OCI-LY3 (cell line): ENCODE measurements at regions not wholly inside any gene's neighbourhood (a gene's known extent, or its start where the extent isn't known, plus 50 kb on each side); places are given as distances from the start of the nearest gene placed in this dataset.

Experiments
- H2AFZ ChIP-seq: fragments of 200-600, 300-600 bp; shearing (Covaris generic); 2 replicates; pipeline ENCODE4 v1.6.0; 2014; ENCODE audit warnings: antibody characterized with exemption, low read depth, low read length
- H3K27ac ChIP-seq: fragments of 200-600, 300-600 bp; sonication (generic); 2 replicates; pipeline ENCODE4 v1.5.1; 2014; ENCODE audit warnings: mild to moderate bottlenecking, low read length, moderate library complexity, mixed read lengths
- H3K27me3 ChIP-seq: fragments of 200-600, 300-600 bp; sonication (generic); 2 replicates; pipeline ENCODE4 v1.6.1; 2014; ENCODE audit warnings: low read depth, low read length, mixed read lengths
- H3K36me3 ChIP-seq: fragments of 200-600, 300-600 bp; sonication (generic); replicated peaks from 2 replicates; pipeline ENCODE3; 2014; ENCODE audit warnings: low read depth, low read length, mixed read lengths
- H3K4me1 ChIP-seq: fragments of 300-600, 200-600 bp; sonication (generic); 2 replicates; pipeline ENCODE4 v1.6.1; 2014; ENCODE audit warnings: low read length, mixed read lengths
- H3K4me2 ChIP-seq: fragments of 200-600, 300-600 bp; sonication (generic); 2 replicates; pipeline ENCODE4 v1.6.1; 2014; ENCODE audit warnings: low read length, mixed read lengths
- H3K4me3 ChIP-seq: fragments of 300-600, 200-600 bp; sonication (generic); 2 replicates; pipeline ENCODE4 v1.5.1; 2014; ENCODE audit warnings: antibody characterized with exemption, mild to moderate bottlenecking, low read length, moderate library complexity
- H3K79me2 ChIP-seq: fragments of 300-600, 200-600 bp; shearing (Covaris generic); 2 replicates; pipeline ENCODE4 v1.6.1; 2014; ENCODE audit warnings: mild to moderate bottlenecking, low read length, mixed read lengths
- H3K9ac ChIP-seq: fragments of 300-600, 200-600 bp; shearing (Covaris generic); 2 replicates; pipeline ENCODE4 v1.6.0; 2014; ENCODE audit warnings: mild to moderate bottlenecking, low read length, moderate library complexity
- H3K9me3 ChIP-seq: fragments of 200-600, 300-600 bp; shearing (Covaris generic); 2 replicates; pipeline ENCODE4 v1.6.1; 2014; ENCODE audit warnings: low read length, mixed read lengths; ENCODE audit not compliant: insufficient read depth
- H4K20me1 ChIP-seq: fragments of 200-600, 300-600 bp; sonication (generic); 2 replicates; pipeline ENCODE4 v1.6.1; 2016; ENCODE audit warnings: low read length, mixed read lengths; ENCODE audit not compliant: insufficient read depth
- CTCF ChIP-seq: fragments of 200-600, 300-600 bp; sonication (generic); IDR thresholded peaks from 2 replicates; pipeline ENCODE4 v1.5.1; 2014; ENCODE audit warnings: antibody characterized with exemption, low read length, low read depth
- EZH2phosphoT487 ChIP-seq: fragments of 200-600 bp; shearing (Covaris generic); IDR thresholded peaks from 2 replicates; pipeline ENCODE4 v1.6.1; 2018; ENCODE audit warnings: antibody characterized with exemption, mixed run types, low read depth

- H3K4me2 ChIP-seq, result no peak overlapping the region
- H2AFZ ChIP-seq, result no peak overlapping the region
- no peaks in the 10 kb centered on the region for H4K20me1 ChIP-seq
- no peak overlapping the region for H3K4me3 ChIP-seq
- no peak for TF ChIP-seq CTCF
- no peak for TF ChIP-seq EZH2phosphoT487
- no peak overlapping the region for H3K27ac ChIP-seq
- H3K9ac ChIP-seq, result no peak overlapping the region
- no peaks in the 10 kb centered on the region for H3K9me3 ChIP-seq
- H3K36me3 ChIP-seq, result no peaks in the 10 kb centered on the region
- no peaks in the 10 kb centered on the region; the same call in 1 of the 2 replicates for H3K27me3 ChIP-seq
- H3K79me2 ChIP-seq, result no peaks in the 10 kb centered on the region
- H3K4me1 ChIP-seq, result no peaks in the 10 kb centered on the region
These were observed 103.0 kb upstream of the RREB1 start for GRCh38 chr6:7004581-7005297.

- H3K4me2 ChIP-seq, result no peak overlapping the region
- H3K36me3 ChIP-seq, result no peaks in the 10 kb centered on the region
- H2AFZ ChIP-seq, result no peak overlapping the region
- no peaks in the 10 kb centered on the region for H3K9me3 ChIP-seq
- no peak for TF ChIP-seq CTCF
- no peak for TF ChIP-seq EZH2phosphoT487
- H3K79me2 ChIP-seq, result no peaks in the 10 kb centered on the region
- no peak overlapping the region for H3K4me3 ChIP-seq
- H3K27ac ChIP-seq, result no peak overlapping the region
- H4K20me1 ChIP-seq, result no peaks in the 10 kb centered on the region
- H3K27me3 ChIP-seq, result no peaks in the 10 kb centered on the region
- no peaks in the 10 kb centered on the region for H3K4me1 ChIP-seq
- H3K9ac ChIP-seq, result no peak overlapping the region
These were observed 101.1 kb upstream of the RREB1 start for GRCh38 chr6:7006515-7007191.

- no peak overlapping the region for H3K27ac ChIP-seq
- no peak overlapping the region for H3K4me3 ChIP-seq
- H2AFZ ChIP-seq, result no peak overlapping the region
- no peaks in the 10 kb centered on the region for H3K79me2 ChIP-seq
- no peaks in the 10 kb centered on the region for H3K4me1 ChIP-seq
- H3K27me3 ChIP-seq, result no peaks in the 10 kb centered on the region
- TF ChIP-seq CTCF (no peak), EZH2phosphoT487 (no peak)
- H4K20me1 ChIP-seq, result no peaks in the 10 kb centered on the region
- no peaks in the 10 kb centered on the region for H3K9me3 ChIP-seq
- H3K36me3 ChIP-seq, result no peaks in the 10 kb centered on the region
- no peak overlapping the region for H3K9ac ChIP-seq
- H3K4me2 ChIP-seq, result no peak overlapping the region
These were observed 99.2 kb upstream of the RREB1 start for GRCh38 chr6:7008451-7008988.

- Histone ChIP-seq H2AFZ (no peak overlapping the region; the same call in 1 of the 2 replicates), H3K4me1 (peaks cover 5% of the 10 kb centered on the region; the same call in 1 of the 2 replicates), H3K9ac (no peak overlapping the region), H3K4me3 (no peak overlapping the region), H3K36me3 (no peaks in the 10 kb centered on the region), H3K27me3 (no peaks in the 10 kb centered on the region), H4K20me1 (no peaks in the 10 kb centered on the region), H3K9me3 (no peaks in the 10 kb centered on the region), H3K4me2 (peak overlapping the region; percentile 48), H3K79me2 (no peaks in the 10 kb centered on the region), H3K27ac (no peak overlapping the region)
- TF ChIP-seq EZH2phosphoT487 (no peak), CTCF (no peak)
These were observed 91.5 kb upstream of the RREB1 start for GRCh38 chr6:7016226-7016625.
